ENCODE measurements at regions not wholly inside any gene's neighbourhood (a gene's known extent, or its start where the extent isn't known, plus 50 kb on each side); places are given as distances from the start of the nearest gene placed in this dataset.

GRCh38 chr5:62900976-62901375 is 322.4 kb downstream of the LRRC70 start:
- TF ChIP-seq, protein P1, sequence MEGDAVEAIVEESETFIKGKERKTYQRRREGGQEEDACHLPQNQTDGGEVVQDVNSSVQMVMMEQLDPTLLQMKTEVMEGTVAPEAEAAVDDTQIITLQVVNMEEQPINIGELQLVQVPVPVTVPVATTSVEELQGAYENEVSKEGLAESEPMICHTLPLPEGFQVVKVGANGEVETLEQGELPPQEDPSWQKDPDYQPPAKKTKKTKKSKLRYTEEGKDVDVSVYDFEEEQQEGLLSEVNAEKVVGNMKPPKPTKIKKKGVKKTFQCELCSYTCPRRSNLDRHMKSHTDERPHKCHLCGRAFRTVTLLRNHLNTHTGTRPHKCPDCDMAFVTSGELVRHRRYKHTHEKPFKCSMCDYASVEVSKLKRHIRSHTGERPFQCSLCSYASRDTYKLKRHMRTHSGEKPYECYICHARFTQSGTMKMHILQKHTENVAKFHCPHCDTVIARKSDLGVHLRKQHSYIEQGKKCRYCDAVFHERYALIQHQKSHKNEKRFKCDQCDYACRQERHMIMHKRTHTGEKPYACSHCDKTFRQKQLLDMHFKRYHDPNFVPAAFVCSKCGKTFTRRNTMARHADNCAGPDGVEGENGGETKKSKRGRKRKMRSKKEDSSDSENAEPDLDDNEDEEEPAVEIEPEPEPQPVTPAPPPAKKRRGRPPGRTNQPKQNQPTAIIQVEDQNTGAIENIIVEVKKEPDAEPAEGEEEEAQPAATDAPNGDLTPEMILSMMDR (IDR thresholded peaks at IDR 0.05), result no peak
- TF ChIP-seq ZFX (IDR thresholded peaks at IDR 0.05; ENCODE audit: borderline replicate concordance), result no peak

All from 22Rv1 (cell line).